Neural cell (in vitro differentiated cells): ENCODE measurements at regions not wholly inside any gene's neighbourhood (a gene's known extent, or its start where the extent isn't known, plus 50 kb on each side); places are given as distances from the start of the nearest gene placed in this dataset.

Source experiments
- H2AFZ ChIP-seq: fragments of 200-600, 300-800 bp; sonication (generic), shearing (Covaris generic); 2 replicates; pipeline ENCODE4 v1.6.0; 2014; ENCODE audit warnings: low read depth, mild to moderate bottlenecking, antibody characterized with exemption, low read length, moderate library complexity
- H3F3A ChIP-seq: fragments of 200-600 bp; shearing (Covaris generic); 2 replicates; pipeline ENCODE4 v1.6.1; 2016; ENCODE audit warnings: mild to moderate bottlenecking, moderate library complexity, mixed read lengths, antibody characterized with exemption, low read length; ENCODE audit not compliant: insufficient read depth, poor library complexity, severe bottlenecking
- H3K27ac ChIP-seq: fragments of 200-600, 300-800 bp; sonication (generic), shearing (Covaris generic); 2 replicates; pipeline ENCODE4 v1.5.1; 2014; ENCODE audit warnings: mild to moderate bottlenecking, low read length, moderate library complexity
- H3K27me3 ChIP-seq: fragments of 300-800, 200-600 bp; sonication (generic), shearing (Covaris generic); 2 replicates; pipeline ENCODE4 v1.6.0; 2014; ENCODE audit warnings: mild to moderate bottlenecking, low read depth, low read length, moderate library complexity; ENCODE audit not compliant: insufficient read depth
- H3K36me3 ChIP-seq: fragments of 300-800, 200-600 bp; sonication (generic), shearing (Covaris generic); 2 replicates; pipeline ENCODE4 v1.5.1; 2014; ENCODE audit warnings: mild to moderate bottlenecking, antibody characterized with exemption, low read length, moderate library complexity; ENCODE audit not compliant: insufficient read depth
- H3K4me2 ChIP-seq: fragments of 300-800, 200-600 bp; sonication (generic), shearing (Covaris generic); 2 replicates; pipeline ENCODE4 v1.6.0; 2014; ENCODE audit warnings: mild to moderate bottlenecking, low read length
- H3K4me3 ChIP-seq: fragments of 300-800, 200-600 bp; sonication (generic), shearing (Covaris generic); 2 replicates; pipeline ENCODE4 v1.5.1; 2014; ENCODE audit warnings: mild to moderate bottlenecking, low read length, moderate library complexity
- H3K79me2 ChIP-seq: fragments of 200-600 bp; shearing (Covaris generic); replicated peaks from 2 replicates; pipeline ENCODE4 v1.6.0; 2014; ENCODE audit warnings: mild to moderate bottlenecking, low read length, moderate library complexity; ENCODE audit not compliant: insufficient read depth
- H3K9ac ChIP-seq: fragments of 300-800, 200-600 bp; sonication (generic), shearing (Covaris generic); 2 replicates; pipeline ENCODE4 v1.6.1; 2016; ENCODE audit warnings: mild to moderate bottlenecking, low read length, mixed read lengths
- H3K9me2 ChIP-seq: fragments of 200-600 bp; shearing (Covaris generic); 2 replicates; pipeline ENCODE4 v1.6.1; 2016; ENCODE audit warnings: mild to moderate bottlenecking, low read length, mixed read lengths; ENCODE audit not compliant: insufficient read depth
- H3K9me3 ChIP-seq: fragments of 200-600, 300-800 bp; sonication (generic), shearing (Covaris generic); 2 replicates; pipeline ENCODE4 v1.6.1; 2016; ENCODE audit warnings: mild to moderate bottlenecking, mixed run types, low read length, moderate library complexity, mixed read lengths
- H4K20me1 ChIP-seq: fragments of 200-600 bp; shearing (Covaris generic); 2 replicates; pipeline ENCODE4 v1.6.1; 2016; ENCODE audit warnings: mild to moderate bottlenecking, mixed run types; ENCODE audit not compliant: insufficient read depth
- CTCF ChIP-seq: fragments of 450-650 bp; IDR thresholded peaks from 2 replicates; pipeline ENCODE4 v1.5.1; 2014; ENCODE audit warnings: antibody characterized with exemption, mild to moderate bottlenecking, moderate library complexity; ENCODE audit not compliant: poor library complexity, severe bottlenecking
- EZH2 ChIP-seq: fragments of 200-600, 300-800 bp; shearing (Covaris generic), sonication (generic); IDR thresholded peaks from 2 replicates; pipeline ENCODE4 v1.6.1; 2014; ENCODE audit warnings: antibody characterized with exemption, low read length, borderline replicate concordance, mild to moderate bottlenecking; ENCODE audit not compliant: insufficient read depth, poor library complexity, severe bottlenecking
- MXI1 ChIP-seq: fragments of 450-650 bp; conservative IDR thresholded peaks from 2 replicates; pipeline ENCODE4 v1.6.1; 2014; ENCODE audit warnings: antibody characterized with exemption, mild to moderate bottlenecking; ENCODE audit not compliant: poor library complexity, severe bottlenecking
- POLR2AphosphoS5 ChIP-seq: IDR thresholded peaks from 2 replicates; pipeline ENCODE4 v1.6.1; 2012
- RAD21 ChIP-seq: fragments of 450-650 bp; conservative IDR thresholded peaks from 2 replicates; pipeline ENCODE4 v1.6.1; 2014; ENCODE audit warnings: antibody characterized with exemption, mild to moderate bottlenecking, moderate library complexity
- SMC3 ChIP-seq: fragments of 450-650 bp; conservative IDR thresholded peaks from 2 replicates; pipeline ENCODE4 v1.6.1; 2014; ENCODE audit warnings: antibody characterized with exemption, mild to moderate bottlenecking, moderate library complexity; ENCODE audit not compliant: poor library complexity
- TAF1 ChIP-seq: IDR thresholded peaks from 2 replicates; pipeline ENCODE4 v1.6.1; 2012; ENCODE audit warnings: low read depth
- TF ChIP-seq, protein P1 (sequence below): IDR thresholded peaks from 2 replicates; pipeline ENCODE4 v1.6.1; 2012; ENCODE audit warnings: borderline replicate concordance

- Histone ChIP-seq H4K20me1 (no peaks in the 10 kb centered on the region), H3K9me3 (no peaks in the 10 kb centered on the region), H3K27ac (no peak overlapping the region), H3F3A (no peaks in the 10 kb centered on the region), H2AFZ (no peak overlapping the region), H3K27me3 (no peaks in the 10 kb centered on the region), H3K9ac (no peak overlapping the region), H3K4me2 (no peak overlapping the region), H3K79me2 (no peaks in the 10 kb centered on the region), H3K9me2 (no peaks in the 10 kb centered on the region), H3K4me3 (no peak overlapping the region), H3K36me3 (no peaks in the 10 kb centered on the region)
- TF ChIP-seq SMC3: no peak
- TF ChIP-seq, protein P1, sequence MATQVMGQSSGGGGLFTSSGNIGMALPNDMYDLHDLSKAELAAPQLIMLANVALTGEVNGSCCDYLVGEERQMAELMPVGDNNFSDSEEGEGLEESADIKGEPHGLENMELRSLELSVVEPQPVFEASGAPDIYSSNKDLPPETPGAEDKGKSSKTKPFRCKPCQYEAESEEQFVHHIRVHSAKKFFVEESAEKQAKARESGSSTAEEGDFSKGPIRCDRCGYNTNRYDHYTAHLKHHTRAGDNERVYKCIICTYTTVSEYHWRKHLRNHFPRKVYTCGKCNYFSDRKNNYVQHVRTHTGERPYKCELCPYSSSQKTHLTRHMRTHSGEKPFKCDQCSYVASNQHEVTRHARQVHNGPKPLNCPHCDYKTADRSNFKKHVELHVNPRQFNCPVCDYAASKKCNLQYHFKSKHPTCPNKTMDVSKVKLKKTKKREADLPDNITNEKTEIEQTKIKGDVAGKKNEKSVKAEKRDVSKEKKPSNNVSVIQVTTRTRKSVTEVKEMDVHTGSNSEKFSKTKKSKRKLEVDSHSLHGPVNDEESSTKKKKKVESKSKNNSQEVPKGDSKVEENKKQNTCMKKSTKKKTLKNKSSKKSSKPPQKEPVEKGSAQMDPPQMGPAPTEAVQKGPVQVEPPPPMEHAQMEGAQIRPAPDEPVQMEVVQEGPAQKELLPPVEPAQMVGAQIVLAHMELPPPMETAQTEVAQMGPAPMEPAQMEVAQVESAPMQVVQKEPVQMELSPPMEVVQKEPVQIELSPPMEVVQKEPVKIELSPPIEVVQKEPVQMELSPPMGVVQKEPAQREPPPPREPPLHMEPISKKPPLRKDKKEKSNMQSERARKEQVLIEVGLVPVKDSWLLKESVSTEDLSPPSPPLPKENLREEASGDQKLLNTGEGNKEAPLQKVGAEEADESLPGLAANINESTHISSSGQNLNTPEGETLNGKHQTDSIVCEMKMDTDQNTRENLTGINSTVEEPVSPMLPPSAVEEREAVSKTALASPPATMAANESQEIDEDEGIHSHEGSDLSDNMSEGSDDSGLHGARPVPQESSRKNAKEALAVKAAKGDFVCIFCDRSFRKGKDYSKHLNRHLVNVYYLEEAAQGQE: no peak
- no peak for TF ChIP-seq CTCF
- no peak for TF ChIP-seq MXI1
- TF ChIP-seq POLR2AphosphoS5: no peak
- TF ChIP-seq RAD21: no peak
- no peak for TF ChIP-seq EZH2
These were observed 271.1 kb upstream of the ASIC2 start for GRCh38 chr17:33564146-33564545.

DNA sequence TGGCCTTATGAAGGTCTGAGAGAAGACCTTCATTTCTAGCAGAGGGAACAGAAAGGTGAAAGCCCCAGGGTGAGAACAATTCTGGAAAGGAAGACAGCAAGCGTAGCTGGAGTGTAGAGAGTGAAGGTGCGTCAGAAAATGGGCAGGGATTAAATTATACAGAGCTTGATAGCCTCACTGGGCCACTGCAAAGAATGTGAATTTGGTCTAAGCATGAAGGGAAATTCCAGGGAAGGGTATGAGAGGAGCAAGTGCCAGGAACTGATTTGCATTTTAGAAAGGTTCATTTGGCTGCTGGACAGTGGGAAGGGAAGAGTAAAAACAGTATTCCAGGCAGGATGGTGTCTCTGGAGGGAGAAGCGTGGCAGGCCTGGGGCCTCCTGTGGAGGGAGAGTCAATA lies 274.1 kb upstream of the ASIC2 start:
- Histone ChIP-seq H3K9ac (no peak overlapping the region), H3K27ac (no peak overlapping the region)

More for the DNA sequence above, 274.1 kb upstream of the ASIC2 start:
- Histone ChIP-seq H3K9me2 (no peaks in the 10 kb centered on the region), H3K9me3 (no peaks in the 10 kb centered on the region), H3K4me2 (no peak overlapping the region), H3K4me3 (no peak overlapping the region), H3K27me3 (no peaks in the 10 kb centered on the region), H2AFZ (no peak overlapping the region), H3K79me2 (no peaks in the 10 kb centered on the region), H3F3A (no peaks in the 10 kb centered on the region), H3K36me3 (no peaks in the 10 kb centered on the region), H4K20me1 (no peaks in the 10 kb centered on the region)
- no peak for TF ChIP-seq RAD21
- no peak for TF ChIP-seq CTCF
- no peak for TF ChIP-seq TAF1
- TF ChIP-seq MXI1: no peak
- no peak for TF ChIP-seq POLR2AphosphoS5
